ENCODE measurements at regions not wholly inside any gene's neighbourhood (a gene's known extent, or its start where the extent isn't known, plus 50 kb on each side); places are given as distances from the start of the nearest gene placed in this dataset.

- H3K79me2 ChIP-seq (ENCODE audit: control insufficient read depth in 1 of 2, insufficient read depth in 2 of 2, low read length in 2 of 2) = no peaks in the 10 kb centered on the region
- no peaks in the 10 kb centered on the region for H3K4me1 ChIP-seq (replicated peaks in 1 of 4; ENCODE audit: control insufficient read depth in 3 of 4, insufficient read depth in 4 of 4, low read length in 3 of 4)
- H3K4me2 ChIP-seq (ENCODE audit: insufficient read depth in 1 of 2, low read depth in 2 of 2, low read length in 2 of 2) = no peak overlapping the region
- H2BK5ac ChIP-seq (ENCODE audit: low read depth, low read length) = no peak overlapping the region
- CTCF ChIA-PET (ENCODE audit: partially characterized antibody) = interaction anchor here (0.6 to 1.6 kb wide), 4 partner anchors 26 to 1811 kb away, joined by 3 read pairs; no protein-coding TSS in a partner anchor
- no peak overlapping the region; the same call in 1 of the 2 replicates for H2AK5ac ChIP-seq (ENCODE audit: low read depth, low read length)
- H3K18ac ChIP-seq (ENCODE audit: extremely low read depth, low read length) = no peak overlapping the region
- H3K4me3 ChIP-seq (ENCODE audit: extremely low read depth in 1 of 4, insufficient read depth in 2 of 4, low read depth in 3 of 4, low read length in 4 of 4) = no peak overlapping the region
- no peak overlapping the region for H2BK15ac ChIP-seq (ENCODE audit: low read length)
- no peaks in the 10 kb centered on the region for H3K36me3 ChIP-seq (ENCODE audit: control insufficient read depth in 2 of 4, insufficient read depth in 4 of 4, low read length in 3 of 4)
- TF ChIP-seq RXRA (IDR thresholded peaks at IDR 0.05; ENCODE audit: insufficient read depth, low read depth, low read length) = no peak
- no peak for TF ChIP-seq SP4 (IDR thresholded peaks at IDR 0.05; ENCODE audit: low read length)
- no peak for TF ChIP-seq ZNF274 (IDR thresholded peaks at IDR 0.05; ENCODE audit: borderline replicate concordance, extremely low read depth, low read length)
- TF ChIP-seq RNF2 (IDR thresholded peaks at IDR 0.05; ENCODE audit: borderline replicate concordance, low read depth, low read length, missing control alignments, poor library complexity, severe bottlenecking) = no peak
- TF ChIP-seq SUZ12 (IDR thresholded peaks at IDR 0.05; ENCODE audit: low read length) = no peak
- no peak for TF ChIP-seq CEBPB (IDR thresholded peaks at IDR 0.05; ENCODE audit: low read depth, low read length)
- TF ChIP-seq GABPA (IDR thresholded peaks at IDR 0.05; ENCODE audit: borderline replicate concordance, insufficient read depth, low read length) = no peak
- no peak for TF ChIP-seq E2F6 (IDR thresholded peaks at IDR 0.05)
- no peak for TF ChIP-seq KDM5A (IDR thresholded peaks at IDR 0.05; ENCODE audit: low read length)
- no peaks in the 10 kb centered on the region for H3K9me3 ChIP-seq (ENCODE audit: insufficient read depth in 2 of 2, low read depth in 1 of 2, low read length in 1 of 2)
- H4K5ac ChIP-seq (ENCODE audit: insufficient read length, low read depth, low read length) = no peak overlapping the region
- no peak overlapping the region for H3K56ac ChIP-seq (replicated peaks; ENCODE audit: insufficient read length, low read depth, low read length)
- H3K23ac ChIP-seq (ENCODE audit: insufficient read length) = no peak overlapping the region
- no peaks in the 10 kb centered on the region for H4K20me1 ChIP-seq (replicated peaks in 1 of 2; ENCODE audit: control insufficient read depth in 1 of 2, insufficient read depth in 2 of 2, low read length in 2 of 2)
- FAIRE-seq (no peak), DNase-seq (ENCODE audit: low read depth in 1 of 2, low spot score in 2 of 2) (no peak)
- H4K91ac ChIP-seq (replicated peaks; ENCODE audit: insufficient read length, low read length) = no peak overlapping the region
- no peaks in the 10 kb centered on the region for H3K79me1 ChIP-seq (ENCODE audit: low read depth, low read length)
- POLR2A ChIA-PET (ENCODE audit: partially characterized antibody) = no interaction called here
- no peak overlapping the region for H3K9ac ChIP-seq (replicated peaks in 1 of 4; ENCODE audit: extremely low read depth in 1 of 4, low read depth in 3 of 4, low read length in 3 of 4)
- no peak overlapping the region for H3K14ac ChIP-seq (ENCODE audit: insufficient read length)
- no peaks in the 10 kb centered on the region for H3K27me3 ChIP-seq (replicated peaks in 1 of 4; ENCODE audit: control insufficient read depth in 3 of 4, extremely low read depth in 1 of 4, insufficient read depth in 3 of 4, low read length in 3 of 4)
- H3K27ac ChIP-seq (ENCODE audit: low read depth, low read length) = no peak overlapping the region
- WGBS, 2 experiments (ENCODE audit: extremely low coverage in 1 of 2, insufficient coverage in 1 of 2, insufficient read length in 1 of 2, insufficient replicate concordance in 2 of 2, low coverage in 1 of 2, low lambda C conversion rate in 2 of 2, missing lambda C conversion rate in 1 of 2) = 90% methylated on average over 8 of the region's 8 CpGs; no CpG with 5 or more reads in 1 of the 2 experiments
- no peak overlapping the region for H3K4ac ChIP-seq (replicated peaks; ENCODE audit: insufficient read length, low read depth, low read length)
- H2BK20ac ChIP-seq (ENCODE audit: low read length) = no peak overlapping the region
- H2BK12ac ChIP-seq (ENCODE audit: low read depth, low read length) = no peak overlapping the region
- H2AFZ ChIP-seq (ENCODE audit: low read length) = no peak overlapping the region
- H4K8ac ChIP-seq (ENCODE audit: extremely low read depth, insufficient read depth, low read length) = no peak overlapping the region
- H2BK120ac ChIP-seq (replicated peaks; ENCODE audit: low read depth, low read length) = no peak overlapping the region
- no peaks in the 10 kb centered on the region for H3K23me2 ChIP-seq (ENCODE audit: low read depth, low read length)
Measured at GRCh38 chr2:122164964-122165363, 409.5 kb downstream of the TSN start.
